LNCAP (cell line): ENCODE measurements at regions not wholly inside any gene's neighbourhood (a gene's known extent, or its start where the extent isn't known, plus 50 kb on each side); places are given as distances from the start of the nearest gene placed in this dataset.

ENCODE experiments used
- CTCF ChIP-seq: fragments of 450-650 bp; IDR thresholded peaks from 2 replicates; pipeline ENCODE4 v1.5.1; 2017; ENCODE audit warnings: mild to moderate bottlenecking

- TF ChIP-seq CTCF: no peak
Observed at GRCh38 chr5:61679562-61679961, 347.5 kb downstream of the ZSWIM6 start.

- no peak for TF ChIP-seq CTCF
Observed at GRCh38 chr5:61680247-61680646, 348.2 kb downstream of the ZSWIM6 start.

GRCh38 chr5:61683148-61683547 lies 351.1 kb downstream of the ZSWIM6 start:
- no peak for TF ChIP-seq CTCF

- TF ChIP-seq CTCF: no peak
Observed at GRCh38 chr5:61683926-61684325, 351.9 kb downstream of the ZSWIM6 start.

GRCh38 chr5:61686491-61687257 lies 354.6 kb downstream of the ZSWIM6 start:
- TF ChIP-seq CTCF: no peak

- no peak for TF ChIP-seq CTCF
Observed at GRCh38 chr5:61687371-61687770, 355.3 kb downstream of the ZSWIM6 start.

GRCh38 chr5:61689153-61689846 lies 357.2 kb downstream of the ZSWIM6 start:
- TF ChIP-seq CTCF: no peak
